B cell (primary cell): ENCODE measurements at regions not wholly inside any gene's neighbourhood (a gene's known extent, or its start where the extent isn't known, plus 50 kb on each side); places are given as distances from the start of the nearest gene placed in this dataset.

Experiments used
- EZH2 ChIP-seq: IDR thresholded peaks from 2 replicates; pipeline ENCODE4 v1.6.1; 2012; ENCODE audit warnings: borderline replicate concordance, low read depth, mild to moderate bottlenecking, moderate library complexity, low read length; ENCODE audit not compliant: insufficient read depth, poor library complexity, severe bottlenecking
- TF ChIP-seq, protein P1 (sequence below): fragments of 200-600 bp; IDR thresholded peaks from one replicate; pipeline ENCODE4 v1.8.0; 2022; ENCODE audit warnings: antibody characterized with exemption, mild to moderate bottlenecking

DNA sequence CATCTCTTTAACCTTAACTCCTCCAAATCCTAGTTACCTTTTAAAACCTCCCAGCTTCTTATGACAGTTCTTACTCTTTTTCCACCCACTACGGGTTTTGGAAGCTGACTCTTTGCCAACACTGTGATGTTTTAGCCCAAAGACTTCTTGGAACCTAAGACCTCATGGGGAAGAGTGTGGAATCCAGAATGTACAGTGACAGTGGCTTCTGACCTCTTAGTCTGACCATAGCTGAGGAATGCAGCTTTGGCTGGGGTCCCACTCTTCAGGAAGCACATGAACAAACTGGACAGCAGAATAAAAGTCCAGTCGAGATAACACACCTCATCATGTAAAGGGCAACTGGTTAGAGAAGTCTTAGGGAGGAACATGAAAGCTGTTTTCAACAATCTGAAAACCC lies 161.1 kb upstream of the PKDCC start:
- TF ChIP-seq, protein P1, sequence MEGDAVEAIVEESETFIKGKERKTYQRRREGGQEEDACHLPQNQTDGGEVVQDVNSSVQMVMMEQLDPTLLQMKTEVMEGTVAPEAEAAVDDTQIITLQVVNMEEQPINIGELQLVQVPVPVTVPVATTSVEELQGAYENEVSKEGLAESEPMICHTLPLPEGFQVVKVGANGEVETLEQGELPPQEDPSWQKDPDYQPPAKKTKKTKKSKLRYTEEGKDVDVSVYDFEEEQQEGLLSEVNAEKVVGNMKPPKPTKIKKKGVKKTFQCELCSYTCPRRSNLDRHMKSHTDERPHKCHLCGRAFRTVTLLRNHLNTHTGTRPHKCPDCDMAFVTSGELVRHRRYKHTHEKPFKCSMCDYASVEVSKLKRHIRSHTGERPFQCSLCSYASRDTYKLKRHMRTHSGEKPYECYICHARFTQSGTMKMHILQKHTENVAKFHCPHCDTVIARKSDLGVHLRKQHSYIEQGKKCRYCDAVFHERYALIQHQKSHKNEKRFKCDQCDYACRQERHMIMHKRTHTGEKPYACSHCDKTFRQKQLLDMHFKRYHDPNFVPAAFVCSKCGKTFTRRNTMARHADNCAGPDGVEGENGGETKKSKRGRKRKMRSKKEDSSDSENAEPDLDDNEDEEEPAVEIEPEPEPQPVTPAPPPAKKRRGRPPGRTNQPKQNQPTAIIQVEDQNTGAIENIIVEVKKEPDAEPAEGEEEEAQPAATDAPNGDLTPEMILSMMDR: no peak
- TF ChIP-seq EZH2: no peak
